ENCODE measurements at regions not wholly inside any gene's neighbourhood (a gene's known extent, or its start where the extent isn't known, plus 50 kb on each side); places are given as distances from the start of the nearest gene placed in this dataset.

DNA sequence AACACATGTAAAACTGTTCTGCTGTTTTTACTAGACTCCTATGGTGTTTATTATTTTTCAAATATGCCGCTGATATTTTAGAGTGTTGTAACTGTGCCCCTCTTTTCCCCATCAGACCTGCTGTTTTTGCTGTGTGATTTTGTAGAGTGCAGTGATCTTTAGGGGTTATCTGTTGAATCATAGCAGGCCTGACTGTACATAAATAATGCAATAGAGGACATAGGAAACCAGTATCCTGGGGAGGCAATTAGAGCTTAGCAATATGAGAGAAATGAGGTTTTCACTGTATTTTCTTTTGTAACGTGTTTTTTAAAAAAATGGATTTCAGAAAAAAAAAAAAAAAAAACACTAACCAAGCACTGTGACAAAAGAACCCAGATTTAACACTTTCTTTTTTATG lies 662.2 kb downstream of the TOX3 start (continued):
- no peak for TF ChIP-seq RARB (CRISPR knock-in tag; IDR thresholded peaks at IDR 0.05)
- TF ChIP-seq ZFP30 (CRISPR knock-in tag; IDR thresholded peaks at IDR 0.05) = no peak
- no peak for TF ChIP-seq ZNF565 (CRISPR knock-in tag; conservative IDR thresholded peaks at IDR 0.05; ENCODE audit: low read depth)
- no peak for TF ChIP-seq ZNF70 (CRISPR knock-in tag; IDR thresholded peaks at IDR 0.05)

GRCh38 chr16:51881731-51882130 lies 665.2 kb downstream of the TOX3 start:
- no peak for ATAC-seq

DNA sequence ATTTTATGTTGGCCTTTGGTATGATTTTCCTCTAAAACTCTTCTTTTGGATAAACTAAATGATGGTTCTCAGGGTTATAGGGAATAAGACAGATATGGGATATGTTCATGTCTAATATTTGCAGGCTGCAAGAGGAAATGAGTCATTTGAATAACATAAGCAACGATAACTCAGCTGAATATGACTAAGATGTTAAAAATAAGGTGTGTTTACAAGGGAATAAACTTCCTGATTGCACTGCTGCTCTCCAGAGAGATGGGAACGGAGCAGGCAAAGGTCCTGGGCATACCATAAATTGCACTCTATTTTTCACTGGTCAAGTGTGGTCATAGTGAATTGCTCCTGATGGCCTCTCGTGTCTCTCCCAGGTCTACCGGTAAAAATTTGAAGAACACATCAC lies 666.2 kb downstream of the TOX3 start:
- TF ChIP-seq ESRRG (CRISPR knock-in tag; IDR thresholded peaks at IDR 0.05) = no peak
- no peak for TF ChIP-seq GLIS3 (CRISPR knock-in tag; IDR thresholded peaks at IDR 0.05)
- no peak for TF ChIP-seq ZFP30 (CRISPR knock-in tag; IDR thresholded peaks at IDR 0.05)
- no peak for TF ChIP-seq OSR1 (CRISPR knock-in tag; IDR thresholded peaks at IDR 0.05)
- no peak for TF ChIP-seq CSRNP3 (CRISPR knock-in tag; IDR thresholded peaks at IDR 0.05)
- TF ChIP-seq BACH2 (CRISPR knock-in tag; IDR thresholded peaks at IDR 0.05; ENCODE audit: borderline replicate concordance) = no peak
- TF ChIP-seq ISL1 (CRISPR knock-in tag; IDR thresholded peaks at IDR 0.05) = no peak
- TF ChIP-seq TSHZ2 (CRISPR knock-in tag; IDR thresholded peaks at IDR 0.05) = no peak
- no peak for TF ChIP-seq ZNF70 (CRISPR knock-in tag; IDR thresholded peaks at IDR 0.05)
- no peak for TF ChIP-seq ARNTL (CRISPR knock-in tag; IDR thresholded peaks at IDR 0.05; ENCODE audit: borderline replicate concordance, low read depth)
- TF ChIP-seq, protein P1, sequence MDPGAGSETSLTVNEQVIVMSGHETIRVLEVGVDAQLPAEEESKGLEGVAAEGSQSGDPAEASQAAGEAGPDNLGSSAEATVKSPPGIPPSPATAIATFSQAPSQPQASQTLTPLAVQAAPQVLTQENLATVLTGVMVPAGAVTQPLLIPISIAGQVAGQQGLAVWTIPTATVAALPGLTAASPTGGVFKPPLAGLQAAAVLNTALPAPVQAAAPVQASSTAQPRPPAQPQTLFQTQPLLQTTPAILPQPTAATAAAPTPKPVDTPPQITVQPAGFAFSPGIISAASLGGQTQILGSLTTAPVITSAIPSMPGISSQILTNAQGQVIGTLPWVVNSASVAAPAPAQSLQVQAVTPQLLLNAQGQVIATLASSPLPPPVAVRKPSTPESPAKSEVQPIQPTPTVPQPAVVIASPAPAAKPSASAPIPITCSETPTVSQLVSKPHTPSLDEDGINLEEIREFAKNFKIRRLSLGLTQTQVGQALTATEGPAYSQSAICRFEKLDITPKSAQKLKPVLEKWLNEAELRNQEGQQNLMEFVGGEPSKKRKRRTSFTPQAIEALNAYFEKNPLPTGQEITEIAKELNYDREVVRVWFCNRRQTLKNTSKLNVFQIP (CRISPR knock-in tag; IDR thresholded peaks at IDR 0.05; ENCODE audit: borderline replicate concordance, low read depth) = no peak
- no peak for TF ChIP-seq ZNF8 (CRISPR knock-in tag; IDR thresholded peaks at IDR 0.05)
- ATAC-seq = no peak

More at GRCh38 chr16:51881731-51882130, 665.2 kb downstream of the TOX3 start:
- TF ChIP-seq ESRRG (CRISPR knock-in tag; IDR thresholded peaks at IDR 0.05) (no peak), SNAI2 (CRISPR knock-in tag; IDR thresholded peaks at IDR 0.05) (no peak), CSDC2 (CRISPR knock-in tag; IDR thresholded peaks at IDR 0.05) (no peak), BACH2 (CRISPR knock-in tag; IDR thresholded peaks at IDR 0.05; ENCODE audit: borderline replicate concordance) (no peak), RARB (CRISPR knock-in tag; IDR thresholded peaks at IDR 0.05) (no peak), TOX (CRISPR knock-in tag; IDR thresholded peaks at IDR 0.05; ENCODE audit: borderline replicate concordance) (no peak), PPARA (CRISPR knock-in tag; IDR thresholded peaks at IDR 0.05; ENCODE audit: borderline replicate concordance) (no peak), ARNTL (CRISPR knock-in tag; IDR thresholded peaks at IDR 0.05; ENCODE audit: borderline replicate concordance, low read depth) (no peak)

- no peak for ATAC-seq
- TF ChIP-seq TOX (CRISPR knock-in tag; IDR thresholded peaks at IDR 0.05; ENCODE audit: borderline replicate concordance) (no peak), ZFP3 (CRISPR knock-in tag; IDR thresholded peaks at IDR 0.05) (no peak), ZNF8 (CRISPR knock-in tag; IDR thresholded peaks at IDR 0.05) (no peak), ZFP30 (CRISPR knock-in tag; IDR thresholded peaks at IDR 0.05) (no peak), PPARA (CRISPR knock-in tag; IDR thresholded peaks at IDR 0.05; ENCODE audit: borderline replicate concordance) (no peak), PATZ1 (CRISPR knock-in tag; IDR thresholded peaks at IDR 0.05; ENCODE audit: borderline replicate concordance) (no peak), CSRNP3 (CRISPR knock-in tag; IDR thresholded peaks at IDR 0.05) (no peak), CSDC2 (CRISPR knock-in tag; IDR thresholded peaks at IDR 0.05) (no peak), ZNF70 (CRISPR knock-in tag; IDR thresholded peaks at IDR 0.05) (no peak), GLIS3 (CRISPR knock-in tag; IDR thresholded peaks at IDR 0.05) (no peak), OSR1 (CRISPR knock-in tag; IDR thresholded peaks at IDR 0.05) (no peak), ARNTL (CRISPR knock-in tag; IDR thresholded peaks at IDR 0.05; ENCODE audit: borderline replicate concordance, low read depth) (no peak), ISL1 (CRISPR knock-in tag; IDR thresholded peaks at IDR 0.05) (no peak), SNAI2 (CRISPR knock-in tag; IDR thresholded peaks at IDR 0.05) (no peak), ZNF565 (CRISPR knock-in tag; conservative IDR thresholded peaks at IDR 0.05; ENCODE audit: low read depth) (no peak), ZC3H10 (CRISPR knock-in tag; IDR thresholded peaks at IDR 0.05) (no peak)
- TF ChIP-seq, protein P1 (CRISPR knock-in tag; IDR thresholded peaks at IDR 0.05; ENCODE audit: borderline replicate concordance, low read depth) = no peak
Observed at GRCh38 chr16:51877686-51878085, 669.3 kb downstream of the TOX3 start.
